SK-N-MC (cell line): ENCODE measurements at regions not wholly inside any gene's neighbourhood (a gene's known extent, or its start where the extent isn't known, plus 50 kb on each side); places are given as distances from the start of the nearest gene placed in this dataset.

Source experiments
- EZH2 ChIP-seq: fragments of 200-600 bp; sonication (generic); IDR thresholded peaks from one replicate; pipeline ENCODE4 v1.6.1; 2017; ENCODE audit warnings: antibody characterized with exemption
- POLR2AphosphoS5 ChIP-seq: IDR thresholded peaks from 2 replicates; pipeline ENCODE4 v1.6.1; 2012; ENCODE audit warnings: mild to moderate bottlenecking, low read depth, low read length, borderline replicate concordance

- TF ChIP-seq EZH2 (no peak), POLR2AphosphoS5 (no peak)
Observed at GRCh38 chr2:65957454-65957853, 477.5 kb upstream of the MEIS1 start.
